ENCODE measurements at regions not wholly inside any gene's neighbourhood (a gene's known extent, or its start where the extent isn't known, plus 50 kb on each side); places are given as distances from the start of the nearest gene placed in this dataset.

GRCh38 chr5:18270635-18271338, 636.5 kb downstream of the TAF11L14 start:
- TF ChIP-seq CTCF (IDR thresholded peaks at IDR 0.05) (no peak), POLR2A (IDR thresholded peaks at IDR 0.05) (no peak)

Data from vagina (tissue), 2 donors.